ENCODE measurements at regions not wholly inside any gene's neighbourhood (a gene's known extent, or its start where the extent isn't known, plus 50 kb on each side); places are given as distances from the start of the nearest gene placed in this dataset.

DNA sequence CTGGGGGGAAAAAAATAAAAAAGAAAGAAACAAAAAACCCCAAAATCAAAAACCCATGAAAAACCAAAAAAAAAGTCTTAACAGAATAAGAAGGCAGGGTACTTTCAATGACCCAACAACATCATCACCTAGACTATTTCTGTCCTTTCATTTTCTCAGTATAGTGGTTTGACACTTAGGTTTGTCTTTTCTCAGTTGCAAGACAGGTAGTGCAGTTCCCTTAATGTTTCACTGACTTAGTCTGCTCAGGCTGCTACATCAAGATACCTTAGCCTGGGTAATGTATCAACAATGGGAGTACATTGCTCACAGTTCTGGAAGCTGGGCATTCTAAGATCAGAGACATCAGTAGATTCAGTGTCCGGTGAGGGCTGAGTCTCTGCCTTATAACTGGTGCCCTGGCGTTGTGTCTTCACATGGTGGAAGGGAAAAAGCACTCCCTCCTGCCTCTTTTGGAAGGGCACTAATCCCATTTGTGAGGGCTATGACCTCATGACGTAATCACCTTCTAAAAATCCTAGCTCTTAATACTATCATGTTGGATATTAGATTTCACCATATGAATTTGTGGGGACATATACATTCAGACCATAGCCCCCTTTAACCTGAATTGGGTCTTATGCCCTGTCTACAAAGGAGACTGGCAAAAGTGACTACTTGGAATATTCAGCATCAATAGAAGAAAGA is 362.3 kb upstream of the RBFOX1 start:
- H3K36me3 Mint-ChIP-seq: no peaks in the 10 kb centered on the region
- peaks cover 4% of the 10 kb centered on the region for H3K9me3 Mint-ChIP-seq (ENCODE audit: low read depth)
- no peaks in the 10 kb centered on the region for H3K4me1 Mint-ChIP-seq (ENCODE audit: low read depth)
- H3K27me3 Mint-ChIP-seq: no peaks in the 10 kb centered on the region
- no peak overlapping the region for H3K27ac Mint-ChIP-seq
- H3K4me3 Mint-ChIP-seq: no peak overlapping the region

DNA sequence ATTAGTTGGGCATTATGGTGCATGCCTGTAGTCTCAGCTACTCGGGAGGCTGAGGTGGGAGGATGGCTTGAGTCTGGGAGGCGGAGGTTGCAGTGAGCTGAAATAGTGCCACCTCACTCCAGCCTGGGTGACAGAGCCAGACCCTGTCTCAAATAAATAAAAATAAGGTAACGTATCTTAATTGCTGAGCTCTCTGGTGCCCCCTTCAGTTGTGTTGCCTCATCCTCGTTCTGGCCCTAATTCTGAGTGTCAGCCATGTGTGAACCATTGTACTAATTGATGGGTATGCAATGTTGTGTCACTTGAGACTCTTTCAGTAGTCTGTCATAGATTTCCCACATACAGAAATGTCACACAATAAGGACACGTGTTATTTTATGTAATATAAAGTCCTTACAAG is 363.1 kb upstream of the RBFOX1 start:
- Mint-ChIP-seq H3K4me3 (no peak overlapping the region), H3K27me3 (no peaks in the 10 kb centered on the region), H3K27ac (no peak overlapping the region), H3K9me3 (ENCODE audit: low read depth) (peaks cover 4% of the 10 kb centered on the region), H3K4me1 (ENCODE audit: low read depth) (no peaks in the 10 kb centered on the region), H3K36me3 (no peaks in the 10 kb centered on the region)

DNA sequence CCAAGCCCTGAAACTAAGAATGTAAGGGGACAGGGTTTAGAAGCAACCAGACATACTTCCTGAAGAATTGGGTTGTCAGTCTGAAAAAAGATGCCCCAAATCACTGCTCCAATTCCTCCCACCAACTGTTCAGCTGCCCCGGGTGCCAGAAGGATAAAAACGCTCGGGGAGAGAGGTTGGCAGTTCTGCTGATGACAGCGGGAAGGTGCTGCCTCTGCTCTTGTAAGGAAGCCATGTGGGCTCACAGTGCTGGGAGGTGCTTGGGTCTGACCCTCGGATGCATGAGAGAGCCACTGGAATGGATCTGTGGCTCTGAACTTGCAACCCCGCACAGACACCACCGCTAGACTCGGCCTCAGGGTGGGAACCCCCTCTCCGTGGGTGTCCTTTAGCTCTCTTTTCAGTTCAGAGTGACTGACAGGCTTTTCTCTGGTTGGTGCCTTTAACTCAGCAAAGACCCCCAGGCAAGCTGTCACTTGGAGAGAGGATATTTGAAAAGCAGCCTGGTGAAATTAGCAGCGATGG is 364.8 kb upstream of the RBFOX1 start:
- Mint-ChIP-seq H3K9me3 (ENCODE audit: low read depth) (peaks cover 4% of the 10 kb centered on the region), H3K4me3 (no peak overlapping the region), H3K4me1 (ENCODE audit: low read depth) (no peaks in the 10 kb centered on the region), H3K36me3 (no peaks in the 10 kb centered on the region), H3K27me3 (no peaks in the 10 kb centered on the region), H3K27ac (no peak overlapping the region)

DNA sequence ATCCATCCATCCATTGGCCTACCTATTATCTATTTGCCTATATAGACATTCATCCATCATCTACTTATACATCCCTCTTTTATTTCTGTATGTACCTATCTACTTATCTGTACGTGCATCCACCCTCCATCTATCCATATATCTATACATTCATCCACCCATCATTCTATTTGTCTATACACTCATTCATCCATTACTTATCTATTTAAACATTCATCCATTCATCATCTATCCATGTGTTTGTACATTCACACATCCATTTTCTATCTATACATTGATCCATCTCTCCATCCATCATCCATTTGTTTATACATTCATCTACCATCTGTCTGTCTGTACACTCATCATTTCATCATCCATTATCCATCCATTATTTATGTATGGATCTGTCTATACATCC is 365.7 kb upstream of the RBFOX1 start:
- H3K36me3 Mint-ChIP-seq: no peaks in the 10 kb centered on the region
- H3K27me3 Mint-ChIP-seq: no peaks in the 10 kb centered on the region

DNA sequence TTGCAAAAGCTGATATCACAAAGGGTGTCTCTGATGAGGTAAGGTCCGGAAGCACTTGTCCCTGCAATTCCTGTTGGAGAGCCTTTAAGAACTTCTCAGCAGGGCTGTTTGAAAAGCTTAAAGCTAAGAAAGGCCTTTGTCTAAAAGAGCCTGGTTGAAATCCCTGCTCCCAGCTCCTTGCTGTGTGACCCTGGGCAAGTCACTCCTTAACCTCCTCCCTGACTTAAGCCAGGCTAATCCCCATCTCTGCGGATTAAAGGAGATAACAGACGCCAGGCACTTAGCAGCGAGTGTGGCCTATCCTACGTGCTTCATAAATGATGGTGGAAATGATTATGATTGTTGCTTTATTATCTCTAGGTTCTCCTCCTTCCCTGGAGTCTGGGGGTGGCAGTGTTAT is 368.0 kb upstream of the RBFOX1 start:
- Mint-ChIP-seq H3K4me1 (ENCODE audit: low read depth) (no peaks in the 10 kb centered on the region), H3K27me3 (no peaks in the 10 kb centered on the region), H3K4me3 (no peak overlapping the region), H3K9me3 (ENCODE audit: low read depth) (no peaks in the 10 kb centered on the region), H3K27ac (no peak overlapping the region), H3K36me3 (no peaks in the 10 kb centered on the region)

More for the DNA sequence above, 365.7 kb upstream of the RBFOX1 start:
- no peak overlapping the region for H3K27ac Mint-ChIP-seq
- no peaks in the 10 kb centered on the region for H3K9me3 Mint-ChIP-seq (ENCODE audit: low read depth)
- no peak overlapping the region for H3K4me3 Mint-ChIP-seq
- H3K4me1 Mint-ChIP-seq (ENCODE audit: low read depth): no peaks in the 10 kb centered on the region

DNA sequence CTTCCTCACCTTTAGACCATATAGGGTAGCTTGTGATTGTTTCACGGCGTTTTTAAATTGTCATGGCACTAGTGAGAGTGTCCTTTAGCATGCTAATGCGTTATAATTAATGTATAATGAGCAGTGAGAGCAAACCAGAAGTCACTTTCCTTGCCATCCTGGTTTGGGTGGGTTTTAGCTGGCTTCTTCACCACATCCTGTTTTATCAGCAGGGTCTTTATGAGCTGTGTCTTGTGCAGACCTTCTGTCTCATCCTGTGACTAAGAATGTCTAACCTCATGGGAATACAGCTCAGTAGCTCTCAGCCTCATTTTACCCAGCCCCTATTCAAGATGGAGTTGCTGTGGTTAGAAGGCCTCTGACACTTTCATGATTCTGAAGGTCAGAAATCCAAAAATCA is 370.9 kb upstream of the RBFOX1 start:
- Mint-ChIP-seq H3K9me3 (ENCODE audit: low read depth) (no peaks in the 10 kb centered on the region), H3K36me3 (no peaks in the 10 kb centered on the region), H3K4me1 (ENCODE audit: low read depth) (no peaks in the 10 kb centered on the region), H3K27ac (no peak overlapping the region), H3K4me3 (no peak overlapping the region), H3K27me3 (no peaks in the 10 kb centered on the region)

DNA sequence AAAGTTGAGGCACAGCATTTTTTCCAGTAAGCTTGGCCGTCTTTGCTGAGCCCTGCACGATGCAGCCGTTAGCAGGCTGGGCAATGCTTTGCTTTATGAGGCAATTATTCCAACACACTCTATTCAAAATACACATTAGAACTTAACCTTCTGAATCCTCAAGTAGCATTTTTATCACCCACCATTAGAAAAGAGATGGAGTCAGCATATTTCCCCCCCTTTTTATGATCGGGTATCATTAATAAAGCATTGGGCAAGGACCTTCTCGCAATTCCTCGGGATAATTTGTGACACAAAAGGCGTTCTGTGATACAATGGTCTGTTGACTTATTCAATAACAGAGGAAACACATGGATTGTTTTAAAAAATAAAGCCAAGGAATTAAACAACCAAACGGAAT is 374.5 kb upstream of the RBFOX1 start:
- no peaks in the 10 kb centered on the region for H3K27me3 Mint-ChIP-seq
- no peaks in the 10 kb centered on the region for H3K36me3 Mint-ChIP-seq
- no peak overlapping the region for H3K27ac Mint-ChIP-seq
- H3K4me3 Mint-ChIP-seq: no peak overlapping the region
- H3K4me1 Mint-ChIP-seq (ENCODE audit: low read depth): no peaks in the 10 kb centered on the region
- no peaks in the 10 kb centered on the region for H3K9me3 Mint-ChIP-seq (ENCODE audit: low read depth)

DNA sequence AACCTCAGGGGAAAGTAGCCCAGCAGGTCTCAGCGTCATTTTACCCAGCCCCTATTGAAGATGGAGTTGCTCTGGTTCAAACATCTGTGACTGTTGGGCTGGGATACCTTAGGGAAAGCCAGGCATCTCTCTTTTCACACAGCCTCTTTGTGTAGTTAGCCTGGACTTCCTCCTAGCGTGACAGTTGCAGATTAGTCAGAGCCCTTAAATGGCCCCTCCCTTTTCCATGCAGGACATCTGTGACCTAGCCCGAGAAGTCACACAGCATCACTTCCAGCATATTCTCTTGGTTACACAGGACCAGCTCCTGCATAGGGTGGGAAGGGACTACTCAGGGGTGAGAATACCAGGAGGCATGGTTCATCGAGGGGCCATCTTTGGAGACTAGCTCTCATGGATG is 375.0 kb upstream of the RBFOX1 start:
- Mint-ChIP-seq H3K27me3 (no peaks in the 10 kb centered on the region), H3K4me3 (no peak overlapping the region), H3K4me1 (ENCODE audit: low read depth) (no peaks in the 10 kb centered on the region), H3K9me3 (ENCODE audit: low read depth) (no peaks in the 10 kb centered on the region), H3K27ac (no peak overlapping the region), H3K36me3 (no peaks in the 10 kb centered on the region)

DNA sequence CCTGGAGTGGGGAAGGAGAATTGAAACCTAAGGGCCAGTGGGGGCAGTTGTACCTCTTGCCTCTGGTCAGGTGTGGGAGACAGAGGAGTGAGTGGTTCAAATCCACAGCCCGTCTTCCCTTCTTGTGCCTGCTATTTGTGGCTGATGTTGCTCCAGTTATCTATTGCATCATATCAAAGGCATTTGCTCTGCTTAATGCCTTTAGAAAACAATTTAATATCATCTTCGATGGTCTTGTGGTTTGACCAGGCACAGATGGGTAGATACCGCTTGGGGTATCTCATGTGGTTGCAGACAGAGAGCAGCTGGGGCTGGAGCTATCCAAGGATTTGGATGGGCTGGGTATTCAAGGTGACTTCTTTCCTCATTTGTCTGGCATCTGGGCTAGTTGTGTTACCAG is 376.1 kb upstream of the RBFOX1 start:
- Mint-ChIP-seq H3K4me1 (ENCODE audit: low read depth) (no peaks in the 10 kb centered on the region), H3K27me3 (no peaks in the 10 kb centered on the region), H3K36me3 (no peaks in the 10 kb centered on the region), H3K4me3 (no peak overlapping the region), H3K27ac (no peak overlapping the region), H3K9me3 (ENCODE audit: low read depth) (no peaks in the 10 kb centered on the region)

DNA sequence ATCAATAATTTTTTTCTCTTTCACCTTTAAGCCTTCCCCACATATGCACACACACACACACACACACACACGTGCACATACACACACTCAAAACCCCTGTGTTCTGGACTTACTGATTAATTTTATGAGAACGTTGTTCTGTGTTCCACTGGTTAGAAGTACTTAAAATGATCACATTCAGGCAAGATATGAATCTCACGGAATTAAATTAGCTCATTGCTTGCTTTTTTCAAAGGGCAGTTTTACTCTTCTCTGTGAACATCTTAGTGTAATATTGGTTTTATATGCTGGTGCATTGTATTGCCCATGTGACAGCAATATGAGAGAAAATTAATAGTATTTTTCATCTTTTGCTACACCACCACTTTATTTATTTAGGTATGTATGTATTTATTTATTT is 377.3 kb upstream of the RBFOX1 start:
- Mint-ChIP-seq H3K27ac (no peak overlapping the region), H3K36me3 (no peaks in the 10 kb centered on the region), H3K9me3 (ENCODE audit: low read depth) (no peaks in the 10 kb centered on the region), H3K4me3 (no peak overlapping the region), H3K27me3 (no peaks in the 10 kb centered on the region), H3K4me1 (ENCODE audit: low read depth) (no peaks in the 10 kb centered on the region)

DNA sequence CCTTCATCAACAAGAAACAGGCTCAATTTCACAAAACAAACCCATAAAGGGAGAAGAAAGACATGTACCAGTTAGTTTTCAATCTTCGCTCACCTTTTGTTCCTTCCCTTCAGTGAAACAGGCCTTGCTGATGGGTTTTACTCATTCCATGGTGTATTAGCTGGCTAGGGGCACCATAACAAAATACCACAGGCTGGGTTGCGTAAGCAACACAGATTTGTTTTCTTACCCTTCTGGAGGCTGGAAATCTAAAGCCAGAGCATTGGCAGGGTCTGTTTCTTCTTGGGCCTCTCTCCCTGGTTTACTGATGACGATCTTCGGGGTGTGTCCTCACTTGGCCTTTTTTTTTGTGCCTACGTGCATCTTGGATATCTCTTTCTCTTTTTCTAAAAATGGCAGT is 383.4 kb upstream of the RBFOX1 start:
- Mint-ChIP-seq H3K36me3 (no peaks in the 10 kb centered on the region), H3K27ac (no peak overlapping the region), H3K27me3 (no peaks in the 10 kb centered on the region), H3K4me1 (ENCODE audit: low read depth) (no peaks in the 10 kb centered on the region), H3K4me3 (no peak overlapping the region), H3K9me3 (ENCODE audit: low read depth) (peaks cover 8% of the 10 kb centered on the region)

DNA sequence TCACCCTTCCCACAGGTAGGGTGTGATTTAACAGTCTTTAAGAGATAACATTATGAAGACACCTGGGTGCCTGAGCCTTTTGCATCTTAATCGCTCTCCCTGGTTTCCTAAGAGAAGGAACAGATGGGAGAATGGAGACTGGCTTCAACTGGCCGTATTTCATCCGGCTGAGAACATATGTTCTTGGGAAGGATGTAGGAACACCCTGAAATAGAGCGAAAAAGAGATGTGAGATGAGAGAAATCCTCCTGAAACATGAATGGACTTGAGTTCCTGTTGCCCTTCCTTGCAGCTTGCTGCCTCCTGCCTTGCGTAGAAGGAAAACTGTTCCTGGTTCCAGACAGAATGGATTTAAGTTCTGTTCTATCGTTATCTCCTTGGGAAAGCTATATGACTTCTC is 385.4 kb upstream of the RBFOX1 start:
- Mint-ChIP-seq H3K36me3 (no peaks in the 10 kb centered on the region), H3K4me3 (no peak overlapping the region), H3K27me3 (no peaks in the 10 kb centered on the region), H3K4me1 (ENCODE audit: low read depth) (no peaks in the 10 kb centered on the region), H3K9me3 (ENCODE audit: low read depth) (peaks cover 11% of the 10 kb centered on the region), H3K27ac (no peak overlapping the region)

DNA sequence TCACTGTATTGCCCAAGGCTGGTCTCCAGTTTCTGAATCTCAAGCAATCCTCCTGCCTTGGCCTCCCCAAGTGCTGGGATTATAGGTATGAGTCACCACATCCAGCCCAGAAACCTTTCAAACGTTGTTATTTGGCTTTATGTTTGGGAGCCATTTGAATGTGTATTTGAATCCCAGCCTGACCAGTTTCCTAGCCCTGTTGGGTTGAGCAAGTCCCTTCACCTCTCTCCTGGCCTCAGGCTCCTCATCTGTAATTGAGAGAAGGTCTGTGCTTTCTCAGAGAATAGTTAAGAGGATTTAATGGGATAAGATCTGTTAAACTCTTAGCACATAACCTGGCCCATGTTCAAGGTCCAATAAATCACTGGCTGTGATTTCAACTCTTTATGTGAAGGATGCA is 385.8 kb upstream of the RBFOX1 start:
- Mint-ChIP-seq H3K4me3 (no peak overlapping the region), H3K27ac (no peak overlapping the region), H3K27me3 (no peaks in the 10 kb centered on the region), H3K36me3 (no peaks in the 10 kb centered on the region), H3K9me3 (ENCODE audit: low read depth) (peaks cover 12% of the 10 kb centered on the region), H3K4me1 (ENCODE audit: low read depth) (no peaks in the 10 kb centered on the region)

DNA sequence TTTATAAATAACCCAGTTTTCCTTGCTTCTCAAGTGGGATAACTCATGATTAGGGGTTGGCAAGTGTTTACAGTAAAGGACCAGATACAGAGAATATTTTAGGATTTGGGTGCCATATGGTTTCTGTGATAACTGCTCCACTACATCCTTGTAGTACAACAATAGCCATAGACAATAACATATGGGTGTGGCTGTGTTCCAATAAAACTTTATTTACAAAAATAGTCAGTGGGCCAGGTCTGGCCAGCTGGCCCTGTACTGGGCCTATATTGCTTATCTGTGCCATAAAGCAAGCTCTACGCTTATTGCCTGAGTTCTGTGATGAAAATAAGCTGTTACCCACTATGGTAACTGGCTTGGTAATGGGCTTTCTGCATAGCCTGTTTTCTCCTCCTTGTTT is 386.5 kb upstream of the RBFOX1 start:
- H3K27me3 Mint-ChIP-seq: no peaks in the 10 kb centered on the region
- peaks cover 12% of the 10 kb centered on the region for H3K9me3 Mint-ChIP-seq (ENCODE audit: low read depth)
- no peaks in the 10 kb centered on the region for H3K4me1 Mint-ChIP-seq (ENCODE audit: low read depth)
- H3K27ac Mint-ChIP-seq: no peak overlapping the region
- no peak overlapping the region for H3K4me3 Mint-ChIP-seq
- H3K36me3 Mint-ChIP-seq: no peaks in the 10 kb centered on the region

DNA sequence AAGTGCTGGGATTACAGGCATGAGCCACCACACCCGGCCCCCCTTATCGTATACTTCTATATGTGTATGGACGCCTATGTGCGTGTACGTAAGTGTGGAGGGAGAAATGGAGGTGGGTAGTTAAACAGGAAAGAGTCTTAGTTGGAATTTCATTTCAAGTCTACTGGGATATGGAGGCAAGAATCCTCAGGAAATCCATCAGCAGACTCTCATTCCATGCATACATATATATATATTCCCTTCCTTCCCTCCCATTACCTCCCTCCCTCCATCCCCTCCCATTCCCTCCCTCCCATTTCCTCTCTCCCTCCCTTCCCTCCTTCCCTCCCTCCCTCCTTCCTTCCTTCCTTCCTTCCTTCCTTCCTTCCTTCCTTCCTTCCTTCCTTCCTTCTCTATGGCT is 391.7 kb upstream of the RBFOX1 start:
- peaks cover 12% of the 10 kb centered on the region for H3K9me3 Mint-ChIP-seq (ENCODE audit: low read depth)
- no peaks in the 10 kb centered on the region for H3K27me3 Mint-ChIP-seq
- H3K27ac Mint-ChIP-seq: no peak overlapping the region
- no peaks in the 10 kb centered on the region for H3K36me3 Mint-ChIP-seq
- no peak overlapping the region for H3K4me3 Mint-ChIP-seq
- no peaks in the 10 kb centered on the region for H3K4me1 Mint-ChIP-seq (ENCODE audit: low read depth)

DNA sequence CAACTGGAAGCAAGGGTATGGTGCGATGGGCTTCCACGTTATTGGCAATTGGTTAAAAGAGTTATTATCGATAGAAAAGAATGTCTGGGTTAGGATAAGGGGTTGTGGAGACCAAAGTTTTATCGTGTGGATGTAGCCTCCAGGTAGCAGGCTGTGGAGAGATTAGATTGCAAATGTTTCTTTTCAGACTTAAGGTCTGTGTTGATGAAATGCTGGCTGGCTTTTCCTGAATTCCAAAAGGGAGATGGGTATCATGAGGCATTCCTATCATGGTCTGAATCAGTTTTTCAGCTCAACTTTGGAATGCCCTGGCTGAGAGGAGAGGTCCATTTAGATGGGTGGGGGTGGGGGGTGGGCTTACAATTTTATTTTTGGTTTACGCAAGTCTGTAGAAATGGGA is 395.0 kb upstream of the RBFOX1 start:
- H3K4me3 Mint-ChIP-seq: no peak overlapping the region
- peaks cover 11% of the 10 kb centered on the region for H3K9me3 Mint-ChIP-seq (ENCODE audit: low read depth)
- H3K36me3 Mint-ChIP-seq: no peaks in the 10 kb centered on the region
- H3K27ac Mint-ChIP-seq: no peak overlapping the region
- no peaks in the 10 kb centered on the region for H3K4me1 Mint-ChIP-seq (ENCODE audit: low read depth)
- H3K27me3 Mint-ChIP-seq: no peaks in the 10 kb centered on the region
